GM18499 (cell line): ENCODE measurements at regions not wholly inside any gene's neighbourhood (a gene's known extent, or its start where the extent isn't known, plus 50 kb on each side); places are given as distances from the start of the nearest gene placed in this dataset.
"Not testable (repeated sequence)": the region's sequence is repeated elsewhere in the genome, so short reads cannot be mapped to it uniquely, and the experiment has no call there.

Experiments used
- ATAC-seq: cut with Tn5 transposase; IDR thresholded peaks from one replicate; pipeline ENCODE4 v1.9.1; 2021; ENCODE audit warnings: moderate number of reproducible peaks; ENCODE audit not compliant: insufficient read depth, unreplicated experiment

DNA sequence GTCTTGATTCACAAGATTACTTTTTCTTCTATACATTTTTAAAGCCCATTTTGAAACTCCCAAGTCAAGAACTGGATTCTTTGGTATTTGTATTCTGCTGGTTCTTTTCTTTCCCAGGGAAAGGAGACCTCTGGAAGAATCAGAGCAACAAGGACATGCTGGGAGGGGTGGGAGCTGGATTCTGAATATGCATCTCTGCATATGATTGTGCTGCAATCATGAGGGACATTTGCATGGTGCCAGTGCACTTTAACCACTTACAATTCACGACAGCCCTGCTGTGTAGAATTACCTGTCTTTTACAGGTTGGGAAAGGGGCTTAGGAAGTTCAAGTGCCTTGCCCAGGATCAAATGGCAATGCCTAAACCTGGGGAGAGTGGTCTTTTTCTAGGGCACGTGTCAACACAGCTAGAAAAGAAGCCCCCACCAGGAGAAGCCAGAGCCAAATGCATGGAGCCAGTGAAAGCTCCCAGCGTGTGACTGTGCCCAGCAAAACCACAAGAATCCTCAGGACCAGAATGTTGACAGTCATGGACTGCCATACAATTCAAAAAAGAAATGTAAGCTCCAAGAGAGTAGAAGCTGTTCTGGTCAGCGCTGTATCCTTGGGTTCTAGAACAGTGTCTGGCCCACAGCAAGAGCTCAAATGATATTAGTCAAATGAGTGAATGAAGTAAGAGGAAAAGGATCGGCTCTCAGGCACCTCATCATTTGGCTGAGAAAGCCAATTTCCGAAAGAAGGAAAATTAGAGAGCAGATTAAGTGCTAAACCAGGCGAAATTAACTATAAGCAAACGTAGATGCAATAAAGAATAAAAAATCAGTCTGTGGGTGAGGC, 84.5 kb upstream of the MEF2A start:
- no peak for ATAC-seq

DNA sequence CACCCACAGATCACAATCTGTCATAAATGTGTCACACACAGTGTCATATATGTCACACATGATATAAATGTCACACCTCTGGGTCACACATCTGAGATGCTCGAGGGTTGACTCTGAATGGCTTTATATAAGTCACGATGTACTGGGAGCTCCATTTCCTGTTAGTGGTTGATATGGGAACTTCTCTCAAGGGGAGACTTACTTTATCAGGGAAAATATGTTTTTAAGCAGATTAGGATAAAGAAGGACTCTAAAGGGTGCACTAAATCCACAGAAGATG, 83.9 kb upstream of the MEF2A start:
- ATAC-seq = no peak

DNA sequence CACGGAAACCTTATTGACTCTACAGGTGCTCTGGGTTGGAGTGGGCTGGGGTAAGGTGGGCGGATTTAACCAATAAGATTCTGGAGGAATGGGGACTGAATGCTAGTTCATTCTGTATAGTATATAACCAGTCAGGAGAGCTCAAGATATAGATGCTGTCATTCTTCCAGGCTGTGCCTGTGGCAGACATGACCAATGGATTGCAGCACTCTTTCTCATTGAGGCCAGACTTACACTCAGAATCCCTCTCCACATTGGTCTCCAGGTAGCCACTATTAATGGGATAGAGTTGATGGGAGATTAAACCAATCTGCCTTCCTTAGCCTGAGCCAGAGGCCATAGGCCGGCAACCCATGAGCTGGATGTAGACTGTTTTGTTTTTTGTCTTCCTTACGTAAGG, 82.8 kb upstream of the MEF2A start:
- ATAC-seq = no peak

DNA sequence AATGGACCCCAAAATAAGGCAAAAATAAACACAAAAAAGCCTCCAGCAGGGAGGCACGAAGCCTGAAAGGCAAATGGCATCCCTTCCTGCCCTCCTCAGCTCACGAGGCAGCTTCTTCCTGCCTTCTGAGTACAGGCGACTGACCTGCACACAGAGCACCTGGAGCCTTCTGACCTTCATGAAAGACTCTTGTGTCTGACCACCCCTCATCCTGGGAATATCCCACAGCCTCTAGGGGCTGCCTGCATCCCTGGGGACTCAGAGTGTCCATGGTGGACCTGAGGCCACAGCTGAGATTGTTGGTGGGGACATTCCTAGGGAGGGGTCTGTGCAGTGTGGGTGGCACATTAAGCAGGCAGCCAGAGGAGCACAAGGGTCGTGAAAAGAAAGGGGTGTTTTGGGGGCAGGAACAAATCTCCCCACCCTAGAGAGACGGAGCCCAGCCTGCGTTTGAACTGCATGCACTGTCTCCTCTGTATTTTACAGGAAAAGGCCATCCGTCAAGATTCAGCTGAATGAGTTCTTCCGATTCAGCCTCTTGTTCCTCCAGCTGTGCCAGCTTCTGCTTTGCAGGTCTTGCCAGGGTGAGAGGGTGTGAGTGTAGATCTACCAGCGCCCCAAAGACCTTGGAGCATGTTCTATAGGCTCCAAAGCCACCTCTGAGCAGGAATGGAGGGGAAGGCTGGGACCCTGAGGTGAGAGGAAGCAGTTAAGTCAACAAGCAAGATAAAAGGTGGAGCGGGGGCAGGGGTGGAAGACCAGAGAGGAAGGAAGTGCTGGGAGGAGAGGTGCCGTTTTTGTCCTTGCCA, 80.4 kb upstream of the MEF2A start:
- no peak for ATAC-seq

DNA sequence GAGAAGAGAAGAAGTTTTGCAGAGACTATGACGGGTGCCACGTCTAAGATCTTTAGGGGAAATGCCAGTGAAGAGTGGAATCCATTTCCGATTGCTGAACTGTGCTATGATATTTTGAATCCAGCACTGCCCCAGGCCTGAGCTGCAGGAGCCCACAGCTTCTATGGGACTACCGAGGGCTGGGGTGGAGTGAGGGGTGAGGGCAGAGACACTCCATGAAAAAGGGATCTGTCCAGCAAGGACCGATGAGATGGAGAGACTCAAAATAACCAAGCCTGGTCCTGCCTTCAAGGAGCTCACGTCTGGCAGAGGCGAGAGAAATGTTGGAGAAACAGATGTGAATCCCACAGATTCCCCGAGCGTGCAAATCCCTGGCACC, 79.8 kb upstream of the MEF2A start:
- no peak for ATAC-seq

DNA sequence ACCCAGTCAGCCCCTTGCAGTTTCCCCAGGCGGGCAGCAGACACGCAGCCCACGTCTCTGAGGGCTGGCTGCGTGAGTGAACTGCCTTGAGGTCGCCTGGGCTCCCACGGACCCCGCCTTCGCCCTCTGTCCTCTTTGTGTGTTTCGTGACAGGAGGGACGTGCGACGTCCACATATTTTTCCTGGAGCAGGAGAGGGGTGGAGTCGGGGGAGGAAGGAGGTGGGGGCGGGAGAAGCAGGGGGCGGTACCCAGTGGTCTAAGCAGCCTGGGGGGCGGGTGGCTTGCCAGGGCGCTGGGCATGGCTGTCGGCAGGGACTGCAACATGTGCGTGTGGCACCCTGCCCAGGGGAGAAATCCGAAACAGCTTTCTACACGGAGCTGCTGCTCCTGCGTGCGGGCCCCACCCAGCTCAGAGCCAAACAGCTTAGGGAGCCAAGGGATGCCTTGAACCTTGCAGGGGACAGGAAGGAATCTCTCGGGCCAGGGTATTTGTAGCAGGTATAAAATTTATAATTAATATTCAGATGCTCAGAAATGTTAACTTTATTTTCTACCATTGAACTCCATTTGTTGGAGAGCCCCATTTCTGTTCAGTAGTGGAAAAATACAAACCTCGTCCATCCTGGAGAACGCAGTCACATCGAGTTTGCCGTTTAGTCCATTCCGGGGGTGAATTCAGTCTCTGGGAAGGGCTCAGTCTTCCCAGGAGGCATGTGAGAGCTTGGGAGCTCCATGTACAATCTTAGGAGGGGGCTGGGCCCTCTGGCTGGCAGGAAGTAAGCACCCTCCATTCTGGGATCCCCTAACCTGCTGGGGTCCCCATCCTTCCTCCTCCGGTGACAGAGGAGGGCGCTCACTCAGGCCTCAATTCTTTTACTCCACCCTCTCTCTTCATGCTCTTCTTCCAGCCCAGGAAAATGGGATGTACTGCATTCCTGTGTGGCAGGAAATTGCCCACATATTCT, 79.1 kb upstream of the MEF2A start:
- ATAC-seq = no peak

DNA sequence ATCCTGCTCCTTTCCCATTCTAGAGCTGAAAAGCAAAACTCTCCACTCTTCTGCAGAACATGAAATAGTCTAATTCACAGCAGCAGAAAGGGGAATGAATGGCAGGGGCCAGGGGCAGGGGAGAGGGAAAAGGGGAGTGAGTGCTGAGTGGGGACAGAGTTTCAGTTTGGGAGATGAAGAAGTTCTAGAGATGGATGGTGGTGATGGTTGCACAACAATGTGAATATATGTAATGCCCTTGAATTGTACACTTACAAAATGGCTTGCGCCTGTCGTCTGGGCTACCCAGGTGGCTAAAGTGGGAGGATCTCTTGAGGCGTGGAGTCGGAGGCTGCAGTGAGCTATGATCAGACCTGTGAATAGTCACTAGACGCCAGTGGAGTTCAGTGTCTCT, 78.5 kb upstream of the MEF2A start:
- no peak for ATAC-seq

DNA sequence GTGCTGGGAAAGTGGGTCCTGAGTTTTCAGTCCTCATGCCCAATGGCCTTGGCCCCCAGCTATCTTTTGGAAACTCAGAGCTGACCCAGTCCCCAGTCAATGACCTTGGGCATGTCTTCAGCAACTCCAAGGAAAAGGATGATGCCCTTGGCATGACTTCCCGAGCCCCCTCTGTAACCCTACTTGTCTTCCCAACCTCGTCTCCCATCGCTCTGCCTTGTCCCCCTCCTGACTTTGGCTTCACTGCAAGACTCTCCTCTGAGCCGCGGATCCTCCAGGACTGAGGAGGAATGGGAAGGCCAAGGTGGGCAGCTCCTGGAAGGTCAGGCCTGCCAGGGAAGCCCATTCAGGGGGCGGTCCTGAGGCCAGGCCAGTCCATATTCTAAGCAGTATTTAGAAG, 73.5 kb upstream of the MEF2A start:
- ATAC-seq = no peak

DNA sequence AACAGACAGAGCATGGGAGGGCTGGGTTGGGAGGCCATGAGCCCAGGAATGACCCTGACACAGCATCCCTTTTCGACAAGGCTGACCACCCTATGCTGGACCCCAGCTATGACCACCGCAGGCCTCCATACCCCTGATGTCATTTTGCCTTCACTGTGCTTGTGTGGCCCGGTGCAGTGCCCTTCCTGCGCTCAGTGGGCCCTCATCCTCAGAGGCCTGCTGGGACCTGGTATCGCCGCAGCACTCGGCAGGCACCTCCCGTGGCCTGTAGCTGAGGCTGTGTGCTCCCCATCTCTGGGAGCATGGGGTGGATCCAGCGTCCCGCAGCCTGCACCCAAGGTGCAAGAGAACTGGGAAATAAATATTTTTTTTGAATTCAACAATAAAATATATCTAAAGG, 73.1 kb upstream of the MEF2A start:
- ATAC-seq = no peak

DNA sequence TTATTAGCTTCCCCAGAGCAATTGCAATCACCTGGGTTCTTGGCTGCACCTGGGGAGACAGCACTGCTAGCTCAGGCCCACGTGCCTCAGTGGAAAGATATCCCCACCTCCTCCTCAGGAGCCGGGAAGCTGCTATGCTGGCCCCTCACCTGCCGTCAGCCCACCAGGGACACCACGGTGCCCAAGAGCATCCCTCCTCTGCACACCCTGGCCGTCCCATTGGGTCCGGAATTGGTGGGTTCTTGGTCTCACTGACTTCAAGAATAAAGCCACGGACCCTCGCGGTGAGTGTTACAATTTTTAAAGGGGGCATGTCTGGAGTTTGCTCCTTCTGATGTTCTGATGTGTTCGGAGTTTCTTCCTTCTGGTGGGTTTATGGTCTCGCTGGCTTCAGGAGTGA, 72.3 kb upstream of the MEF2A start:
- no peak for ATAC-seq

DNA sequence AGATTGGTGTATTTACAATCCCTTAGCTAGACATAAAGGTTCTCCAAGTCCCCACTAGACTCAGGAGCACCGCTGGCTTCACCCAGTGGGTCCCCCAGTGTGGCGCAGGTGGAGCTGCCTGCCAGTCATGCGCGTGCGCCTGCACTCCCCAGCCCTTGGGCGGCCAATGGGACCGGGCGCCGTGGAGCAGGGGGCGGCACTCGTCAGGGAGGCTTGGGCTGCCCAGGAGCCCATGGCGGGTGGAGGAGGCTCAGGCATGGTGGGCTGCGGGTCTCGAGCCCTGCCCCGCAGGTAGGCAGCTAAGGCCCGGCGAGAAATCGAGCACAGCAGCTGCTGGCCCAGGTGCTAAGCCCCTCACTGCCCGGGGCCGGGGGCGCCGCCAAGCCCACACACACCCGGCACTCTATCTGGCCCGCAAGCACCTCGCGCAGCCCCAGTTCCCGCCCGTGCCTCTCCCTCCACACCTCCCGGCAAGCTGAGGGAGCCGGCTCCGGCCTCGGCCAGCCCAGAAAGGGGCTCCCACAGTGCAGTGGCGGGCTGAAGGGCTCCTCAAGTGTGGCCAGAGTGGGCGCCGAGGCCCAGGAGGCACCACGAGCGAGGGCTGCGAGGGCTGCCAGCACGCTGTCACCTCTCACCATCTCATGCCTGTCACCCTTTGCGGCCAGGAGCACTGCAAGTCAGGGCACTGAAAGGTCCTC, 71.1 kb upstream of the MEF2A start:
- ATAC-seq = not testable (repeated sequence)

DNA sequence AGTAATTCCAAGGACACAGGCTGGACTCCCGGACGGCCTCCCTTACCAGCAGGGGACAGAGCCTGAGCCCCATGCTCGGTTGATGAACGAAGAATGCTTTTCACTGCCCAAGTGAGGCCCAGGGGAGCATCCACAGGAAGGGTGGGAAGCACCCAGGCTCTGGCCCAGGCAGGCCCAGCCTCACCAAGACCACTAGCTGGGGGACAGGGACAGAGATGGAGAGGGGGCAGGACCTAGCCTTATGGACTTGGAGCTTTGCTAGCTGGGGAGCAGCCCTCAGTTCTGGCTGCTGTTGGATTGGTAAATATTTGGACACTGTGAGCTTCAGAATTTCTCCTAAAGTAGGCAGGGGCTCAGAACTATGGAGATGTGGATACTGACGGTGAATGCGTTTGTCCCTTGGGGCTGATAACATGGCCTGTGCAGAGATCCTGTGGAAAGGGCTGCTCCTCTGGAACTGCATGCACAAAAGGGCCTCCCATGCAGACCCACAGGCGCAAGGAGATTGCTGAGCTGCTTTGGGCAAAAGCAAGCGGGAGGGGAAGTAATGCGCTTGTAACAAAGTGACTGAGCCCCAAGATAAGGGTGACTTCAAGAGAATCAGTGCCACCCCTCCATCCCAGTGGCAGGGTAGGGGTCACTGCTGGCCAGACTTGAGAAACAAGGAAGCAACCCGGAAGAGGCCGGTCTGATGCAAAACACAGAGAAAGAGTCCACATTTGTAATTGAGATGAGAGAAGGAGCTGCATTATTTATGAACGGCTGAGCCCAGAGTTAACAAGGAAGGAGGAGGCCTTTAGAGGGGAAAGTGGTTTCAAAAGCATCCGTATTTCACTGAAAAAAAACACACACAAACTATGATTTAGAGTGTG, 70.1 kb upstream of the MEF2A start:
- ATAC-seq = no peak

DNA sequence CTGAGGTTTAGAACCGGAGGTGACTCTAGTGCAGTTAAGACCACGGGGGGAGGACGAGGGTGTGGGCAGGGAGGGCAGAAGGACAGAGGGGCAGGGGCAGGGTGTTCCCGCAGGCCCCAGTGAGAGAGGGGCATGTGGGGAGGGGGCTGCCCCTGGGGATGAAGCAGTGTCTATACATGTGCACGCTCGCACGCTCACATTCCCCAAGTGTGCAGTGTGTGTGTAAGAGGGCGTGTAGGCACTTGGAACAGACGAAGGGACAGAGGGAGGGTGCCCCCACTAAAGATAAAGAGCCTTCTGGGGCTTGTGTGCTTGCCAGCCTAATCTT, 69.5 kb upstream of the MEF2A start:
- ATAC-seq = no peak

DNA sequence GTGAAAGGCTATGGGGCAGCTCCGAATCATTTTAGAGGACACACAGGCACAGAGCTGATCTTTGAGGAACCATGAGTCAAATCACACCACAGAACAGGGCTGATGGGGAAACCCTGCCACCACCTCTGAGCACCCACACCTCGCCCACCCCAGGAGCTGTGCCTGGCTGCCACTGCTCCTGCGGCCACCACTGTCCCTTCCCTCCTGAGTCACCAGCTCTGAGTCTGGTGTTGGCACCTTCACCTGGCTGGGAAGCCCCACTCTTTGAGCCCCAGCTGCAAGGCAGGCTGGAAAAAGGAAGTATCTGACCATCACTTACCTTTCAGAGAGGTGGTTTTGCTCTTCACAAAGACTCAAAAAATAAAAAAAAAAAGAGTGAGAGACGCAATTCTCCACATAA, 63.6 kb upstream of the MEF2A start:
- peak; percentile 43 for ATAC-seq

DNA sequence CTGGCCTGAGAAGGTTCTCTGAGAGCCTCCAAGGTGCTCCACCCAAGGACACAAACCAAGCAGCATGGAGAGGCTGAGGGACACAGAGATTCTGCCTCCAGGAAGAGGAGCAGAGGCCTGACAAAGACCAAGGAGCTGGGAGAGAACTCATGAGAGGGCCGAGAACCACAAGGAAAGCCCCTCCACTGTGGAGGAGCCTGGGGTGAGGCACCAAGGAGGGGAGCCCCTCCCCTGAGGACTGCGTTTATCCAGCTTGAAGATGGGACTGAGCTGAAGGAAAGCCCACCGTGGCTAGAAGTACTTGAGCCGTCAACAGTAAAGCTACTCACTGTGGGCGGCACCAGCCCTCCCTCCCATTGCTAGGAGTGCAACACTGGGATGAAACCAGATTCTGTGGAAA, 63.1 kb upstream of the MEF2A start:
- peak; percentile 9 for ATAC-seq

DNA sequence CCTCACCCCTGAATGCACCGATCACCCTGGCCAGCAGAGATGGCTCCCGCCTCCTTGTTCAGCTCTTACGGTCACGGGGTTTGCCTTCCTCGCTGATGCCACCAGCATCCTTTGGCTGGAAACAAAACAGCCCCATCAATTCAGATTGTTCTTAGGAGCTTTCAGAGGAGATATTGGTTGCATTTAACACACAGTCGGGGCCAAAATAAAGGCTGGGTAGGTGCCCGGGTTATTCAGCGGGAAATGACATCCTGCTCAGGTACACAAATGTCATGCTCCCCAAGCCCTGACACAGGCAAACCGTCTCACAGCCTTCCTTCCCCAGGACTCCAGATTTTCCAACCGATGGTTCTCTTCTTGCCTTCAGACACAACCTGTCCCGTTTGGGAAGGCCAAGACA, 62.4 kb upstream of the MEF2A start:
- ATAC-seq = no peak

DNA sequence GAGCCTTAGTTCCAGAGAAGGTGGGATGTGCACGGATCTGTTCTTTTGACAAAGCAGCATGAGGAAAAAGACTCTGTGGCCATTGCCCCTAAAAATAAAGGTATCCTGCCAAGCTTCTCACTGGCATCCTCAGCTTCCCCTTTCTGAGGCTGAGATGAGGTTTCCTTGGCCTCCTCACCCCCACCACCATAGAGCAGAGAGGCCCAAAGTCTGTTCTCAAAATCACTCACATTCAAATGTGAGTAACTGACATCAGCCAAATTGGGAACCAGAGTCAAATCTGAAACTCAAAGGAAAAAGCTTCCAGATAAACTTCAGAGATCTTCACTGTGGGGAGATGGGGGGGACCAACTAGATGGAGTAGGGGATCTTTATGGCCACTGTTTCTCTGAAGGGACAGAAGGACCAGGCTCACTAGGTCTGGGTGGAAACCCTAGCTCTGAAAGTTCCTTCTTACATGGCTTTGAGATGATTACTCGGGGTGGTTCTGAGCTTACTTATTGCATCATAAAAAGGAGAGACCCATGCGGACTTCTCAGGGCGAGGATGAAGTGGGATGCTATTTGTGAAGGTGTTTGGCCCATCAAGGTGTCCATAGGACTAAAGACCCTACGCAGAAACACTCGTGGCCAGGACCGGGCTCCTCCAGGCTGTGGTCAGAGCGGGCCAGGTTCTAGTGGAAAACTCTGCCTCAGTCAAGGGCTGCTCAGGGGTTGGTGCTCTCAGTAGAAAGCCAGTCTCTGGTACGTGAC, 61.5 kb upstream of the MEF2A start:
- no peak for ATAC-seq

DNA sequence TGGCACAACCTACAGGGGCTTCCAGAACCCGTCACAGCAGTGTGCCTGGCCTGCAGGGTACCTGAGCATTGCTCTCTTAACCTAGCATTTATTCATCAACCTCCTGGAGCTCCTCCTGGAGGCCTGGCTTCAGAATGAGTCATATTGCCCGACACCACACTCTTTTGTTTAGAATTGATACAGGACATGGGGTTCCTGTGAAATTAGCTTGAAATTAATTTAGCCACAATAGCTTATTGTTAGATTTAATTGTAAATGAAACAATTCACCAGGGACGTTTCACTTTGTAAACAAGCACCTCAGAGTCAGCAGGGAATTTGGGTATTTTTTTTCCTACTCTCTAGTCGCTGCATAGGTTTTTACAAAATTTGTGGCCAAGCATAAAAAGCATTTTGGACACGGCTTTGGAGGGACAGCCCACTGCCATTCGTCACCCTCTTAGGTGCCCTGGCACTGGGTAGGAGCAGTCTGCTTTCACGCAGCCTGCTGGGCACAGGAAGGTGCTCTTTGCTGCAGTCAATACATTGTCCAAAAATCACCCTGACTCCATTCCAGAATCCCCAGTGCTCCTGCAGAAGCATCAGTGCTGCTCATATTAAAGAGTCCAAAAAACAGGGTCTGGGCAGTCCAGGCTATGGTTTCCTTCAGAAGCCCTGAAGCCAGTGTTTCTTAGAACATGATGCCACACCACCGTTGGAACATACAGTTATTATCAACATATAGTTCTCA, 60.8 kb upstream of the MEF2A start:
- peak; percentile 34 for ATAC-seq
